HG03025 (cell line): ENCODE measurements at regions not wholly inside any gene's neighbourhood (a gene's known extent, or its start where the extent isn't known, plus 50 kb on each side); places are given as distances from the start of the nearest gene placed in this dataset.

ENCODE experiments used
- ATAC-seq: cut with Tn5 transposase; IDR thresholded peaks from one replicate; pipeline ENCODE4 v1.9.1; 2021; ENCODE audit warnings: mild to moderate bottlenecking, moderate library complexity; ENCODE audit not compliant: unreplicated experiment, low FRiP score

- ATAC-seq, result no peak
Observed at GRCh38 chr15:47503876-47504275, 213.4 kb upstream of the SEMA6D start.

DNA sequence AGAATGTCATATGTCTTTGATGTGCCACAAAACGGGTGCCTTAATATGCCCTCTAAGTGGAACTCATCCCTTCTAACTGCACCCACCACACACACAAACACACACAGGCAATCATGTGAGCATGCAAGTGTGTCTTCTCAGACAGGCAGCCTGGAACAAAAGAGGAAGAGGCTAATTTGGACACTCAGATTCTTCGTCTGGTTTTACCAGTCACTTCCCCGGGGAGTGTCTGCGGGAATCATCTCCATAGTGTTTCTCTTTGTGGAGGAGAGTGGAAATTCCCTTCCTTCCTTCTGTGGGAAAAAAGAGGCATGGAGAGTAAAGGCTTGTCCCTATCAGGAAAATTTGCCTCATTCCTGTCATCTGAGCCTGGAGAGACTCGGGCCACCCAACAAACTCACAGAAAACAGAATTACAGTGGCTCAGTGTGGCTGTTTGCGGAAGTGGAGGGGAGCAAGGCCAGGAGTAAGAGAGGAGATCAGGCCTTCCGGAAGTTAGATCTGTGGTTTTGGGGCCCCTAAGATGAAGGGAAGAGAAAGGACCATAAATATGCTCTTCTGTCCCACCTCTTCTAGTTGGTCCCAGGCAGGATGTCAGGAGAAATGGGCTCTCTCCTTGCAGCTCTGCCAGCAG, 212.6 kb upstream of the SEMA6D start:
- no peak for ATAC-seq

- ATAC-seq, result no peak
Observed at GRCh38 chr15:47505712-47506328, 211.5 kb upstream of the SEMA6D start.

DNA sequence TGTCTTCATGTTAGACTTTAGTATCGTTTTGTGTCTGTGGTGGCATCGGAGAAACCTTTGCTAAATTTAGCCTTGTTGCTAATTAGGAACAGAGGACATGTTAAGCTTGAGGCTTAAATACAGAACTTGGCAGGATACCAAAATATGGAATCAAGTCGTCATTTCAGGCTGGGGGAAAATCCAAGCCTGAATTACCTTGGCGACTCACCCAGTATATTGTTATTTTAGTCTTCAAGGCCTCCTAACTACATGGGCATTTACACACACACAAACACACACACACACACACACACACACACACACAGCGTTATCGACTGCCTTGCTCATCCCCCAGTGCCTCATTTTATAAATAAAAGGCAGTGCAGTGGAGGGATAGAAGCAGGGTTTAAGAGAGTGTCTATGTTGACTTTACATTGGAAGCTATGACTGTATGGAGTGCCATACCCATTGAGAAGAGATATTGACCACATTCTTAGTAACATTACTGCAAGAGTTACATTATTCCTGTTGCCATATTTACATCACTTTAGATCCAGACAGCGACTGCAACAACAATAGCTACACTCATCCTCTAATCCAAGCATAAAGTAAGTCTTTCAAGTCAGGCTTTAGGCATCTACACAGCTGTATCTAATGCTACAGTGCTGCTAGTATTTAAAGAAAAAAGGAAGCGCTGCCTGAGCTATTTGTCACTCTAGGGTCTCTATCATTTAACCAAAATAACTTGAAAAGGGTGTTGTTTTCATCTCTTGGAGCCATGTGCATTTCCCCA, 210.8 kb upstream of the SEMA6D start:
- ATAC-seq, result no peak

- no peak for ATAC-seq
Observed at GRCh38 chr15:47507221-47507985, 209.9 kb upstream of the SEMA6D start.

DNA sequence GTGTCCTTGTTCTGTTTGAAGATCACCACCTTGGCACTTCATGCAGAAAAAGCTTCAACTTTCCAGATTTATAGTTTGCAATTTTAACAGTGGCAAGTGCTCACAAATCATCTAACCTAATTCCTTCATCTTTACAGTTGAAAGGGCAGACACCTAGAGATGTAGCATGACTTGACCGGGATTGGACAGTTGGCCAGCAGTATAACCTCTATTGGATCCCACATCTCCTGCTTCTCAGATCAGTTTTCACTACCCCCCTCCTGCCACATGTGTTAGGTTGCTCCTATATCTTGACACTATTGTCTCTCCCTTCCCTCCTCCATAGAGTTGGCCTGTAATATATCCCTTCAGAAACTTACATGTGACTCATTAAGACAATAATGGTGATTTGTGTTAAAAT, 206.0 kb upstream of the SEMA6D start:
- no peak for ATAC-seq

DNA sequence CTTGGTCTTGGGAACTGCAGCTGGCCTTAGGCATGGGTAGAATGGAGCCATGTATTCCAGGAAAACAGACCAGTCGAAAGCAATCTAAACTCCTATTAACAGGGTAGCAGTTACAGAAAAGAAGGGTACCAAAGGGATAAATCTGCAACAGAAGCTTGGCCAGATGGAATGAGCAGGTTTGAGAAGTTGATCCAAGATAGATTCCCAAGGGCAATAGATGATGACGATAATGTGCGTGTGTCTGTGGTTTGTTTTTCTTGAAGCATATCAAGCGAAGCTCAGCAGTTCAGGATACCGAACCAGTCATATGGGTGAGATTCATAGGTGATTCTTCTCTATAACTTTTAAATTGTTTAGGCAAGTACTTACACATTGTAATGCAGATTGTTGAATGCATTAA, 203.8 kb upstream of the SEMA6D start:
- ATAC-seq, result no peak

GRCh38 chr15:47514200-47514652, 203.1 kb upstream of the SEMA6D start:
- ATAC-seq, result no peak

GRCh38 chr15:47516558-47516957, 200.7 kb upstream of the SEMA6D start:
- no peak for ATAC-seq

GRCh38 chr15:47516972-47517371, 200.3 kb upstream of the SEMA6D start:
- no peak for ATAC-seq

GRCh38 chr15:47517737-47518136, 199.6 kb upstream of the SEMA6D start:
- ATAC-seq, result no peak

- ATAC-seq, result no peak
Observed at GRCh38 chr15:47523681-47524475, 193.4 kb upstream of the SEMA6D start.

- ATAC-seq, result no peak
Observed at GRCh38 chr15:47529241-47529640, 188.1 kb upstream of the SEMA6D start.

DNA sequence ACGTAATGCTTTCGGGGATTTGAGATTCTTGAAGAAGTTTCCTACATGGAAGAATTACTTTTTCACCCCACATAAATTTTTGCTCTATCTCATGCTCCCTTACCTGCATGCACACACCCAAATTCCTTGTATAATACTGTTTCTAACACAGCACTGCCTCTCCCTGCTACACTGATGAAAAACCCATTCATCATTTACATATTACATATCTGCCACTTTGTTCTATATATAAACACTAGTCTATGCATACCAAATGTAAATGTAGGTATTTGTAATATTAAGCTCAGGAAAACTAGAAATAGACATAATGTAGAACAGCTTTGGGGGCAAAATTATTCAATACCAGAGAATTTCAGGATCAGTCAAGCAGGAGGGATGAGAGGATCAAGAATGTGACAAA, 182.6 kb upstream of the SEMA6D start:
- no peak for ATAC-seq

DNA sequence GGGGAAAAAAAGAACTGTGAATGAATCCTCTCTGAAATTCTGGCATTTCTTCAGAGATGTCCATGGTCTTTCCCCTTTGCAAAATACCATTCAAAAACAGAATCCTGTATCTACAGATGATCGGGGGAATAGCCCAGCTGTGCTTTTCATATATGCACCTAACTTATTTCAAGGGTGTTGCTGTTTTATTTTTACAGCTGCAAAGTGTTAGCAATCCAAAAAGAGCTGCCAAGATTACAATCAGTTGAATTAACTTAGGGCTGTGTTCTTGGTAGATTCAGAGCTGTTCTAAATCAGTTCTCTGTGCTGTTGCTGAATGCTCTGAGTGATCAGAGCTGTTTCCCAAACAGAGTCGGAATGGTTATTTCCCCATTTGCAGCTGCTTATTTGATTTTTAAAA, 175.7 kb upstream of the SEMA6D start:
- no peak for ATAC-seq

GRCh38 chr15:47542312-47542989, 174.9 kb upstream of the SEMA6D start:
- ATAC-seq, result no peak

DNA sequence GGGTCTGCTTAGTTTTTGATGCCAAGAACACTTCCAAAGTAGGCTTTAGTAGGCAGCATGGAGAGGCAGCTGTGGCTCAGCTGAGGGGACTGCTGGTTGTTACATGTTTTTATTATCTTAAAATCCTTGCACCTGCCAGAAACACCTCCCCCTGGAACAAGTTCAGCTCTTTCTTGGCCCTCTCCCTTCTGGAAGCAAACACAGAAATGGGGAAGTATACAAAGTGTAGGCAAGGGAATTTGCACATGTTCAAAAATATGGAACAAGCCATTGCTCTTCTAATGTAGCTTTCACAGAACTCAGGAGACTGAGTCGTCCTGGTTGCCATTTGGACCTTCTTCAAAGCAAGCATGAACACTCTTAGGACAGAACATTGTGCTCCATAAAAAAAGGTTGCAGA, 169.1 kb upstream of the SEMA6D start:
- ATAC-seq, result no peak

DNA sequence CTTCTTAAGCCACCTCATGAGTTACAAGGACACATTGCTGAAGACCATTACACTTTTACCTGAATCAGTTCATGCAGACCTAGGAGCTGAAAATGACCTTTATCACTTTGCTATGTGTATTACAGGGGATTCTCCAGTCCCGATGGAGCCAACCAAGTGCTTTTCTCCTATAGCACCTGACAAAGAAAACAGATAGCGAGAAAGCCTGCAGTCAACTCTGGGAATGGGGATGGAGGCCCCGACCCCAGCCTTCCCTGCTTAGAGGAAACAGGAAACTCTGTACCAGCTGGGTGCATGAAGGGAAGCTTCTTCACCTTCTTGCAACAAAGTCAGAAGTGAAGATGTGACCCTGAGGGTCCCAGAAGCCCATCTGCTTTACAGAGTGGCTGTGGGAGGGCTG, 168.3 kb upstream of the SEMA6D start:
- no peak for ATAC-seq

DNA sequence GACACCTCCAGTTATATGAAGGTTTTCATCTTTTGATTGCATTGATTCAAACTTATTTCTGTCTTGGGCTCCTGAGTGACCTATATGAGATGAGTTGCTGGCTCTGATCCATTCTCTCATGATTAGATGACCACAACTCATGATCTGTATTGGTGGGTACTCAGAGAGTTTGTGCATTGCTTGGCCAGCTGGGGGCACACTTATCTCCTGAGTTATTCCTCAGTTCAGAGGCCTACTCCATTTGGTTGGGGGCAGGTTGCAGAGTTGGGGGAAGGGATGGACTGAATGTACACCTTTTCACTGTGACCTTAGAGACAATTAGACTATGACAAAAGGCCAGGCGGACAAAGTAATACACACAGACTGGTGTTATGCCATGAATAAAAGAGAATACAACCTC, 166.2 kb upstream of the SEMA6D start:
- no peak for ATAC-seq

DNA sequence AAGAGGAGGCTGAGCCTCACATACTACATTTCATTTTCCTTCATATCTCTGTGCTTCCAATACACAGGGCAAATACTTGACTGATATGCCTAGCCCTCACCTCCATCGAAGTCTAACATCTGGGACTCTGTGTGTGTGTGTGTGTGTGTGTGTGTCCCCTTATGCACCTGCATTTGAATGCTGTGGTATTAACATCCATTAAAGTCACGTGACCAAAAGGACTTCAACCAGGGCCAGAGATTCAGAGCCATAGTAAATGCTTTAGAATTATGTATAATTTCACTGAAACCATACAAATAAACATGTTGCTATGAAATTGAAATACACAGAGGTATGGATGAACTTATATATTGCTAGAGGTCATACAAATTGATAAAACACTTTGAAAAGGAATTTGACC, 165.8 kb upstream of the SEMA6D start:
- no peak for ATAC-seq
